RCC 7860 (cell line): ENCODE measurements at regions not wholly inside any gene's neighbourhood (a gene's known extent, or its start where the extent isn't known, plus 50 kb on each side); places are given as distances from the start of the nearest gene placed in this dataset.
"Not testable (repeated sequence)": the region's sequence is repeated elsewhere in the genome, so short reads cannot be mapped to it uniquely, and the experiment has no call there.

Experiments used
- DNase-seq: peaks from one replicate; pipeline ENCODE4 v3.0.0-alpha.2; 2015; ENCODE audit warnings: low spot score
- FAIRE-seq: peaks from 2 replicates; lab custom pipeline; 2012; peaks lifted over from hg19 to GRCh38; lab: Jason Lieb, UNC

- peak; percentile 81 for DNase-seq
- FAIRE-seq, result peak; percentile 82
Measured at GRCh38 chr2:123359636-123360035, 665.5 kb upstream of the CNTNAP5 start.

GRCh38 chr2:123362671-123363440 is 662.2 kb upstream of the CNTNAP5 start:
- DNase-seq (peak; percentile 25), FAIRE-seq (no peak)

GRCh38 chr2:123363826-123364225 is 661.3 kb upstream of the CNTNAP5 start:
- no peak for DNase-seq
- FAIRE-seq, result no peak

GRCh38 chr2:123364243-123364896 is 660.7 kb upstream of the CNTNAP5 start:
- DNase-seq (no peak), FAIRE-seq (no peak)

GRCh38 chr2:123366239-123366837 is 658.7 kb upstream of the CNTNAP5 start:
- FAIRE-seq, result no peak
- no peak for DNase-seq

GRCh38 chr2:123370186-123370585 is 654.9 kb upstream of the CNTNAP5 start:
- no peak for FAIRE-seq
- no peak for DNase-seq

GRCh38 chr2:123371535-123371934 is 653.6 kb upstream of the CNTNAP5 start:
- FAIRE-seq, result no peak
- no peak for DNase-seq

- FAIRE-seq (no peak), DNase-seq (no peak)
Measured at GRCh38 chr2:123380370-123380935, 644.6 kb upstream of the CNTNAP5 start.

GRCh38 chr2:123415678-123416077 is 609.4 kb upstream of the CNTNAP5 start:
- no peak for FAIRE-seq

GRCh38 chr2:123419976-123420375 is 605.1 kb upstream of the CNTNAP5 start:
- DNase-seq (no peak), FAIRE-seq (no peak)

More at GRCh38 chr2:123415678-123416077, 609.4 kb upstream of the CNTNAP5 start:
- no peak for DNase-seq

- FAIRE-seq (no peak), DNase-seq (no peak)
Measured at GRCh38 chr2:123434546-123435395, 590.3 kb upstream of the CNTNAP5 start.

- DNase-seq, result no peak
Measured at GRCh38 chr2:123438251-123438650, 586.8 kb upstream of the CNTNAP5 start.

GRCh38 chr2:123438675-123439074 is 586.4 kb upstream of the CNTNAP5 start:
- DNase-seq, result no peak
- no peak for FAIRE-seq

More at GRCh38 chr2:123438251-123438650, 586.8 kb upstream of the CNTNAP5 start:
- FAIRE-seq, result no peak

GRCh38 chr2:123448801-123449200 is 576.3 kb upstream of the CNTNAP5 start:
- DNase-seq, result no peak
- FAIRE-seq, result no peak

- DNase-seq, result no peak
- FAIRE-seq, result no peak
Measured at GRCh38 chr2:123451542-123451941, 573.5 kb upstream of the CNTNAP5 start.

GRCh38 chr2:123453046-123453700 is 571.9 kb upstream of the CNTNAP5 start:
- DNase-seq, result peak; percentile 8
- FAIRE-seq, result no peak

GRCh38 chr2:123453772-123454171 is 571.3 kb upstream of the CNTNAP5 start:
- DNase-seq (no peak), FAIRE-seq (no peak)

- not testable (repeated sequence) for FAIRE-seq, DNase-seq
Measured at GRCh38 chr2:123455234-123455633, 569.9 kb upstream of the CNTNAP5 start.

- no peak for DNase-seq
- FAIRE-seq, result no peak
Measured at GRCh38 chr2:123456416-123456815, 568.7 kb upstream of the CNTNAP5 start.

GRCh38 chr2:123463886-123464285 is 561.2 kb upstream of the CNTNAP5 start:
- no peak for FAIRE-seq
- no peak for DNase-seq
